B cell (primary cell): ENCODE measurements at regions not wholly inside any gene's neighbourhood (a gene's known extent, or its start where the extent isn't known, plus 50 kb on each side); places are given as distances from the start of the nearest gene placed in this dataset.

ENCODE experiments used
- EZH2 ChIP-seq: IDR thresholded peaks from 2 replicates; pipeline ENCODE4 v1.6.1; 2012; ENCODE audit warnings: borderline replicate concordance, low read depth, mild to moderate bottlenecking, moderate library complexity, low read length; ENCODE audit not compliant: insufficient read depth, poor library complexity, severe bottlenecking
- TF ChIP-seq, protein P1 (sequence below): fragments of 200-600 bp; IDR thresholded peaks from one replicate; pipeline ENCODE4 v1.8.0; 2022; ENCODE audit warnings: antibody characterized with exemption, mild to moderate bottlenecking

- TF ChIP-seq, protein P1, sequence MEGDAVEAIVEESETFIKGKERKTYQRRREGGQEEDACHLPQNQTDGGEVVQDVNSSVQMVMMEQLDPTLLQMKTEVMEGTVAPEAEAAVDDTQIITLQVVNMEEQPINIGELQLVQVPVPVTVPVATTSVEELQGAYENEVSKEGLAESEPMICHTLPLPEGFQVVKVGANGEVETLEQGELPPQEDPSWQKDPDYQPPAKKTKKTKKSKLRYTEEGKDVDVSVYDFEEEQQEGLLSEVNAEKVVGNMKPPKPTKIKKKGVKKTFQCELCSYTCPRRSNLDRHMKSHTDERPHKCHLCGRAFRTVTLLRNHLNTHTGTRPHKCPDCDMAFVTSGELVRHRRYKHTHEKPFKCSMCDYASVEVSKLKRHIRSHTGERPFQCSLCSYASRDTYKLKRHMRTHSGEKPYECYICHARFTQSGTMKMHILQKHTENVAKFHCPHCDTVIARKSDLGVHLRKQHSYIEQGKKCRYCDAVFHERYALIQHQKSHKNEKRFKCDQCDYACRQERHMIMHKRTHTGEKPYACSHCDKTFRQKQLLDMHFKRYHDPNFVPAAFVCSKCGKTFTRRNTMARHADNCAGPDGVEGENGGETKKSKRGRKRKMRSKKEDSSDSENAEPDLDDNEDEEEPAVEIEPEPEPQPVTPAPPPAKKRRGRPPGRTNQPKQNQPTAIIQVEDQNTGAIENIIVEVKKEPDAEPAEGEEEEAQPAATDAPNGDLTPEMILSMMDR, result no peak
- no peak for TF ChIP-seq EZH2
These were observed 365.2 kb downstream of the GADD45G start for GRCh38 chr9:89969881-89970639.
